ENCODE measurements at regions not wholly inside any gene's neighbourhood (a gene's known extent, or its start where the extent isn't known, plus 50 kb on each side); places are given as distances from the start of the nearest gene placed in this dataset.

DNA sequence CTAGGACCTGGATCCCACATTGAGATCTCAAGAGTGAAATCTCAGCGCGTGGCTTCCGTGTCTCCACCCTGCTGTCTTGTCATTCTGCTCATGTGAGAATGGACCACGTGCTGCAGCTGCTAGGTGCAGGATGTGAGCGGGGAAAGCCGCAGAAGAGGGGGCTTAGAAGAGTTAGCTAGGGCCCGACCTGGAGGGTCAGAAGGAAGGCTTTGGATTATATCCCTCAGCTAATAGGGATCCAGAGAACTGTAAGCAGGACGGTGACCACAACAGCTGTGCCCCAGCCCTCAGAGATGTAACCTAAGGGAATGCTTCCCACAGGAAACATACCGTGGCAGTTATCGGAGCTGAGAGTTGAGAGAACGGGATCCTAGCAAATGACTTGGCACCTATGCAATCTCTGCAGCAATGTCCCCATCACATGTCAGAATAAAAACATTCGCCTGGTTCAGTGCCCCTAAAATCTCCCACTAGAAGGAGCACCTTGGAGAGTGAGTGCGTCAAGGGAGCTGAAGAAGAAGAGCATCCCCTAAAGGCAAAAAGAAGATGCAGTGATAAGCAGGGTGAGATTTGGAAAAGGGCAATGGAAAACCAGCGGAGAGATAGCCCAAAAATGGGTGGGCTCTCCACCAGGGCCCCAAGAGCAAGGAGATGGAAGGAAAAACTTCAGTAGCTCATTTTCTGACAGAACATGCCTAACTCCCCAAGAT lies 76.9 kb upstream of the ST8SIA2 start:
- TF ChIP-seq, protein P1, sequence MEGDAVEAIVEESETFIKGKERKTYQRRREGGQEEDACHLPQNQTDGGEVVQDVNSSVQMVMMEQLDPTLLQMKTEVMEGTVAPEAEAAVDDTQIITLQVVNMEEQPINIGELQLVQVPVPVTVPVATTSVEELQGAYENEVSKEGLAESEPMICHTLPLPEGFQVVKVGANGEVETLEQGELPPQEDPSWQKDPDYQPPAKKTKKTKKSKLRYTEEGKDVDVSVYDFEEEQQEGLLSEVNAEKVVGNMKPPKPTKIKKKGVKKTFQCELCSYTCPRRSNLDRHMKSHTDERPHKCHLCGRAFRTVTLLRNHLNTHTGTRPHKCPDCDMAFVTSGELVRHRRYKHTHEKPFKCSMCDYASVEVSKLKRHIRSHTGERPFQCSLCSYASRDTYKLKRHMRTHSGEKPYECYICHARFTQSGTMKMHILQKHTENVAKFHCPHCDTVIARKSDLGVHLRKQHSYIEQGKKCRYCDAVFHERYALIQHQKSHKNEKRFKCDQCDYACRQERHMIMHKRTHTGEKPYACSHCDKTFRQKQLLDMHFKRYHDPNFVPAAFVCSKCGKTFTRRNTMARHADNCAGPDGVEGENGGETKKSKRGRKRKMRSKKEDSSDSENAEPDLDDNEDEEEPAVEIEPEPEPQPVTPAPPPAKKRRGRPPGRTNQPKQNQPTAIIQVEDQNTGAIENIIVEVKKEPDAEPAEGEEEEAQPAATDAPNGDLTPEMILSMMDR (IDR thresholded peaks at IDR 0.05 in 2 of 3, conservative IDR thresholded peaks at IDR 0.05 in 1 of 3; ENCODE audit: control insufficient read depth in 2 of 3, extremely low read depth in 1 of 3, insufficient read depth in 1 of 3, low read depth in 3 of 3, low read length in 3 of 3): no peak
- no peak for TF ChIP-seq YY1 (IDR thresholded peaks at IDR 0.05; ENCODE audit: low read depth, low read length)
